Thyroid gland (tissue), 4 donors: ENCODE measurements at regions not wholly inside any gene's neighbourhood (a gene's known extent, or its start where the extent isn't known, plus 50 kb on each side); places are given as distances from the start of the nearest gene placed in this dataset.

Source experiments
- DNase-seq, 2 donors: peaks; one replicate each; pipeline ENCODE4 v3.0.0-alpha.2; 2019
- H3K27ac ChIP-seq, 3 donors: fragments of 200-600 bp; sonication (generic); 1 replicate in 2 of 3; 2 replicates in 1 of 3; pipeline ENCODE4 v1.5.1; 2016 to 2019; ENCODE audit warnings: mild to moderate bottlenecking in 1 of 3, moderate library complexity in 1 of 3
- H3K27me3 ChIP-seq: fragments of 200-600 bp; sonication (generic); one replicate; pipeline ENCODE4 v1.5.1; 2019
- H3K36me3 ChIP-seq, 2 donors: fragments of 200-600 bp; sonication (generic); one replicate each; pipeline ENCODE4 v1.5.1; 2016 to 2019
- H3K4me1 ChIP-seq, 2 donors: fragments of 200-600 bp; sonication (generic); one replicate each; pipeline ENCODE4 v1.5.1; 2017 to 2019
- H3K4me3 ChIP-seq, 3 donors: fragments of 200-600 bp; sonication (generic); replicated peaks in 1 of 3; 1 replicate in 2 of 3; 2 replicates in 1 of 3; pipeline ENCODE4 v1.5.1; 2016; ENCODE audit warnings: mild to moderate bottlenecking in 1 of 3
- H3K9me3 ChIP-seq: fragments of 200-600 bp; sonication (generic); one replicate; pipeline ENCODE4 v1.5.1; 2017
- POLR2A ChIP-seq, 2 donors: fragments of 450-650 bp; IDR thresholded peaks; one replicate each; pipeline ENCODE4 v1.6.1; 2017; ENCODE audit warnings: antibody characterized with exemption in 2 of 2, mild to moderate bottlenecking in 2 of 2, moderate library complexity in 1 of 2
- WGBS, 2 donors: methylation state at CpG; one replicate each; pipeline ENCODE4 v1.1.5; 2017; 5-methylcytosine and 5-hydroxymethylcytosine counted together
- intact Hi-C: fragments of 100-400 bp; cut with DNase I; formaldehyde crosslinking; loops from one replicate; pipeline ENCODE4 v1.15.1; 2023
- TF ChIP-seq, protein P1 (sequence below), 6 experiments: fragments of 200-600 bp in 3 of 6; fragments of 450-650 bp in 3 of 6; sonication (generic) in 3 of 6; IDR thresholded peaks; one replicate each; pipeline ENCODE4 v1.5.1; 2016 to 2019; ENCODE audit warnings: antibody characterized with exemption in 6 of 6, mild to moderate bottlenecking in 2 of 6, inconsistent platforms in 1 of 6, moderate library complexity in 1 of 6

DNA sequence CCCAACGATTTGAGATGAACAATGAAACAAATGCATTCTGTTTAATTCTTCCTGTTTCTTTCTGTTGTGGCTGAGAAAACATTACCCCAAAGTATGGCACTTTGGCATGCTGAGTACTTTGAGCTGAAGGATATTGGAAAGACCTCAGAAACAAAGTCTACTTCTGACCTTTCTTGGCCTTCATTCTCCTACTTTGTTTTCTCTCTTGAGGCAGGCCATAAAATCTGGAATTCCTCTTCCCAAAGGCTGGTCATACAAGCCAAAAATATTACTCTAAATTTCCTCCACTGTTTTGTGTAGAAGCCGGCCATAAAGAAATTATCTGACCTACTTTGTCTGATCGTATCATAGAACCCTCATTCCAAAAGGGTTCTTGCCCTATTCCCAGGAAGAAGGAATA is 1048.2 kb downstream of the TECRL start:
- no peaks in the 10 kb centered on the region for H3K27me3 ChIP-seq
- no peak overlapping the region for H3K4me3 ChIP-seq
- no peaks in the 10 kb centered on the region for H3K4me1 ChIP-seq
- H3K9me3 ChIP-seq, result no peaks in the 10 kb centered on the region
- H3K36me3 ChIP-seq, result no peaks in the 10 kb centered on the region
- DNase-seq, result no peak
- TF ChIP-seq, protein P1, sequence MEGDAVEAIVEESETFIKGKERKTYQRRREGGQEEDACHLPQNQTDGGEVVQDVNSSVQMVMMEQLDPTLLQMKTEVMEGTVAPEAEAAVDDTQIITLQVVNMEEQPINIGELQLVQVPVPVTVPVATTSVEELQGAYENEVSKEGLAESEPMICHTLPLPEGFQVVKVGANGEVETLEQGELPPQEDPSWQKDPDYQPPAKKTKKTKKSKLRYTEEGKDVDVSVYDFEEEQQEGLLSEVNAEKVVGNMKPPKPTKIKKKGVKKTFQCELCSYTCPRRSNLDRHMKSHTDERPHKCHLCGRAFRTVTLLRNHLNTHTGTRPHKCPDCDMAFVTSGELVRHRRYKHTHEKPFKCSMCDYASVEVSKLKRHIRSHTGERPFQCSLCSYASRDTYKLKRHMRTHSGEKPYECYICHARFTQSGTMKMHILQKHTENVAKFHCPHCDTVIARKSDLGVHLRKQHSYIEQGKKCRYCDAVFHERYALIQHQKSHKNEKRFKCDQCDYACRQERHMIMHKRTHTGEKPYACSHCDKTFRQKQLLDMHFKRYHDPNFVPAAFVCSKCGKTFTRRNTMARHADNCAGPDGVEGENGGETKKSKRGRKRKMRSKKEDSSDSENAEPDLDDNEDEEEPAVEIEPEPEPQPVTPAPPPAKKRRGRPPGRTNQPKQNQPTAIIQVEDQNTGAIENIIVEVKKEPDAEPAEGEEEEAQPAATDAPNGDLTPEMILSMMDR (IDR thresholded peaks at IDR 0.05), result no peak
- no peak for TF ChIP-seq POLR2A (IDR thresholded peaks at IDR 0.05)
- WGBS, 2 donors, result 84 to 89% methylated on average over 3 of the region's 3 CpGs
- H3K27ac ChIP-seq, result no peak overlapping the region
- intact Hi-C loops, result no loop called here

DNA sequence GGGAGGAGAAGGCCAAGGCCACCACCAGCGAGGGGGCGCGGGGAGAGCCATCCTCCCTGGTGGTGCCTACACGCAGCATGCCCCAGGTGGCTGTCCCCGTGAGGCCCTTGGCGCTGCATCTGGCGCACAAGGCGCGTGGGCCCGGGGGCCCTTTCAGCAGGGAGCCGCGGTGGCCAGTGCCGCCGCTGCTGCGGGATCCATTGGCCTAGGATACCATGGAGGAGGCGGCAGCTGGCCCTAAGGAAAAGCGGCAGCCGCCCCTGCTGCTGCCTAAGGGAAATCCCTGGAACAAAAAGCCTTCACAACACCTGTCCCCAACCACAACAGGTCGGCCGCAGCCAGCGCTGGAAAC is 1059.6 kb downstream of the TECRL start:
- intact Hi-C loops, result no loop called here
- Histone ChIP-seq H3K27me3 (no peaks in the 10 kb centered on the region), H3K4me1 (no peaks in the 10 kb centered on the region), H3K36me3 (no peaks in the 10 kb centered on the region), H3K4me3 (no peak overlapping the region), H3K27ac (no peak overlapping the region), H3K9me3 (no peaks in the 10 kb centered on the region)
- WGBS, 2 donors, result 90 to 98% methylated on average over 16 to 20 of the region's 21 CpGs
- TF ChIP-seq, protein P1 (IDR thresholded peaks at IDR 0.05), result no peak
- TF ChIP-seq POLR2A (IDR thresholded peaks at IDR 0.05), result no peak
- DNase-seq, result no peak

DNA sequence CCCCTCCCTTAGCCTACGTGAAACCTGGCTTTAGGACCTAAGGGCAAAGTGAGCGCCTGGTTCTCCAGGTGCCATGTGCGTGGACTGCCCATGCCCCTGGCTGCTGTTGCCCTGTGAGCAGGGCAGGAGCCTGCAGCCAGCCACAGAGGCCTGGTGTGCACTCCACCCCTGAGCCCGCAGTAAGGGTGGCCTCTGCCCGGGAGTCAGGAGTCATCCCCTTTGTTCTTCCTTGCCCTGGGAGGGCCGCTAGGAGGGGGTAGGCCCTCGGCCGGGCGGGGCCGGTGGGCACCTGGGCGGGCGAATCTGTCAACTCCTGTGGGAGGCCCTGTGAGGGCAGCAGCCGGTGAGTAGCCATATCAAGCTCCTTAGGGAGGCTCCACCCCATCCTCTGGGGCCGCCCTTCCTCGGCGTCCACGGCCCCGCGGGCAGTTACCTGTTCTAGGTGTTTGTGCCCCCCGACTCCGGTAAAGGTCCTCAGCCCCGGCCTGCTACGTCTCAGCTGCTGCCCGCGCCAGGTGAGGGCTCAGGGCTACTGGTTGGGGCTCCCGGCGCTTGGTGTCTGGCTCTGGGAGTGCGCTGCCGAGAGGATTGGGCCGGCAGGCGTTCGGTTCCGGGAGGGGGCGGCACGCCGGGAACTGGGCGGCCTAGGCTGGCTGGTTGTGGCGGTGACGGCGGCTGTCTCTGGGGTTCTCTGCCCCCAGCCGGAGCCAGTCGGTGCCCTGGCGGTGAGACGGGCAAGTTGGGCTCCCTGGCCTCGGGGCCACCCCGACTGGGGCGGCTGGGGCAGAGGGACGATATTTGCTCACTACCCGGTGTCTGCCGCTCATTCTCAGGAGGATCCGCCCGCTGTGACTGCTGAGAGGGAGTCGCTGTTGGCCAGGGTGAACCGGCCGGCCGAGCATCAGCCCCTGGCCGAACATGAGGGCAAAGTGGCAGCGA is 1060.2 kb downstream of the TECRL start:
- intact Hi-C loops, result no loop called here

DNA sequence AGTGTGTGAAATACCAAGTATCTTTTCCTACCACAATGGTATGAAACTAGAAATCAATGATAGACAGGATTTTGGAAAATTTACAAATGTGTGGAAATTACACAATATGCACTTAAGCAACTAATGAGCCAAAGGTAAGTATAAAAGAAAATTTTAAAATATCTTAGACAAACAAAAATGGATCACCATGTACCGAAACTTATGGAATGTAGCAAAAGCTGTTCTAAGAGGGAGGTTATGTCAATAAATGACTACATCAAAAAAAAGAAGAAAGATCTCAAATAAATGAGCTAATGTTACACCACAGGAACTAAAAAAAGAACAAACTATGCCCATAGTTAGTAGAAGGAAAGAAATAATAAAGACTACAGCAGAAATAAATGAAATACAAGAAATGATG is 1084.1 kb downstream of the TECRL start:
- no peak overlapping the region for H3K27ac ChIP-seq
- intact Hi-C loops, result no loop called here
- WGBS, 2 donors, result 38 to 51% methylated on average over 1 of the region's 1 CpG

More for the DNA sequence above, 1060.2 kb downstream of the TECRL start:
- Histone ChIP-seq H3K27me3 (no peaks in the 10 kb centered on the region), H3K9me3 (no peaks in the 10 kb centered on the region), H3K36me3 (no peaks in the 10 kb centered on the region), H3K4me3 (no peak overlapping the region), H3K4me1 (no peaks in the 10 kb centered on the region), H3K27ac (no peak overlapping the region)
- peak in 1 of 2 donors; percentile 1 for DNase-seq
- 84 to 91% methylated on average over 15 to 32 of the region's 58 CpGs for WGBS, 2 donors
- TF ChIP-seq, protein P1 (IDR thresholded peaks at IDR 0.05), result no peak
- no peak for TF ChIP-seq POLR2A (IDR thresholded peaks at IDR 0.05)

DNA sequence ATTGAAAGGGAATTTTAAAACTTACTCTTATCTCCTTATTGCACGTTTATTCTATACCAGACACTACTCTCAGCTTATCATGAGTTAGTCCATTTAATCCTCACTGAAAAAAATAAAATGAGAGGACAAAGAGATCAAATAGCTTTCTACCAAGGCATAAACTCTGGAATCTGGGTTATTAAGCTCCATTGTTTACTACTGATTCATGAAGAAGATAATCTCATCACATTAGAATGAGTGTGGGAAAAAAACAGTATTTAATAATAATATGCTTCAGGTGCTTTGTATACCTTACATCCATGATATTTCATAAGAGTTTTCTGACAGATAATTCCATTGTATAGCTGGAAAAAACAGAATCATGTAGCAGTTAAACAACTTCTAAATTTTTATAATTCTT is 1092.6 kb downstream of the TECRL start:
- DNase-seq, result no peak
- Histone ChIP-seq H3K9me3 (no peaks in the 10 kb centered on the region), H3K36me3 (no peaks in the 10 kb centered on the region), H3K27ac (no peak overlapping the region), H3K27me3 (no peaks in the 10 kb centered on the region), H3K4me1 (no peaks in the 10 kb centered on the region), H3K4me3 (no peak overlapping the region)
- WGBS, 2 donors, result 0% methylated on average over 1 of the region's 1 CpG
- intact Hi-C loops, result no loop called here
- no peak for TF ChIP-seq POLR2A (IDR thresholded peaks at IDR 0.05)
- TF ChIP-seq, protein P1 (IDR thresholded peaks at IDR 0.05), result no peak

More for the DNA sequence above, 1084.1 kb downstream of the TECRL start:
- Histone ChIP-seq H3K4me1 (no peaks in the 10 kb centered on the region), H3K36me3 (no peaks in the 10 kb centered on the region), H3K4me3 (no peak overlapping the region), H3K27me3 (no peaks in the 10 kb centered on the region), H3K9me3 (no peaks in the 10 kb centered on the region)
- TF ChIP-seq, protein P1 (IDR thresholded peaks at IDR 0.05), result no peak
- TF ChIP-seq POLR2A (IDR thresholded peaks at IDR 0.05), result no peak
- no peak for DNase-seq
